OCI-LY7 (cell line): ENCODE measurements at regions not wholly inside any gene's neighbourhood (a gene's known extent, or its start where the extent isn't known, plus 50 kb on each side); places are given as distances from the start of the nearest gene placed in this dataset.

Source experiments
- CTCF ChIP-seq: fragments of 200-600 bp; sonication (generic); conservative IDR thresholded peaks from 2 replicates; pipeline ENCODE4 v1.5.1; 2014; ENCODE audit warnings: mild to moderate bottlenecking, antibody characterized with exemption, low read length, moderate library complexity, mixed read lengths
- EZH2phosphoT487 ChIP-seq: fragments of 200-600 bp; sonication (generic); IDR thresholded peaks from 2 replicates; pipeline ENCODE4 v1.6.1; 2018; ENCODE audit warnings: low read depth, borderline replicate concordance, mild to moderate bottlenecking, mixed run types, antibody characterized with exemption, low read length, moderate library complexity, mixed read lengths

- TF ChIP-seq CTCF: no peak
- TF ChIP-seq EZH2phosphoT487: no peak
These were observed 77.6 kb upstream of the SESN3 start for GRCh38 chr11:95308512-95309035.
